ENCODE measurements at regions not wholly inside any gene's neighbourhood (a gene's known extent, or its start where the extent isn't known, plus 50 kb on each side); places are given as distances from the start of the nearest gene placed in this dataset.

GRCh38 chr21:15401331-15401730 lies 328.5 kb upstream of the USP25 start:
- no peak for DNase-seq

- DNase-seq = no peak
Measured at GRCh38 chr21:15405214-15405613, 324.6 kb upstream of the USP25 start.

GRCh38 chr21:15406791-15407190 lies 323.0 kb upstream of the USP25 start:
- no peak for DNase-seq

- DNase-seq = no peak
Measured at GRCh38 chr21:15407585-15407984, 322.2 kb upstream of the USP25 start.

GRCh38 chr21:15408089-15408488 lies 321.7 kb upstream of the USP25 start:
- no peak for DNase-seq

GRCh38 chr21:15409031-15409430 lies 320.8 kb upstream of the USP25 start:
- no peak for DNase-seq

- DNase-seq = no peak
Measured at GRCh38 chr21:15410853-15411252, 318.9 kb upstream of the USP25 start.

GRCh38 chr21:15414057-15414456 lies 315.7 kb upstream of the USP25 start:
- no peak for DNase-seq

- no peak for DNase-seq
Measured at GRCh38 chr21:15415541-15416261, 314.1 kb upstream of the USP25 start.

- no peak for DNase-seq
Measured at GRCh38 chr21:15421441-15421881, 308.3 kb upstream of the USP25 start.

- DNase-seq = no peak
Measured at GRCh38 chr21:15421947-15422346, 307.8 kb upstream of the USP25 start.

GRCh38 chr21:15422783-15423182 lies 307.0 kb upstream of the USP25 start:
- no peak for DNase-seq

GRCh38 chr21:15423676-15424445 lies 305.9 kb upstream of the USP25 start:
- DNase-seq = no peak

- no peak for DNase-seq
Measured at GRCh38 chr21:15425049-15425448, 304.7 kb upstream of the USP25 start.

- DNase-seq = no peak
Measured at GRCh38 chr21:15430023-15430422, 299.8 kb upstream of the USP25 start.

GRCh38 chr21:15430577-15430976 lies 299.2 kb upstream of the USP25 start:
- no peak for DNase-seq

- no peak for DNase-seq
Measured at GRCh38 chr21:15431053-15431452, 298.7 kb upstream of the USP25 start.

- DNase-seq = no peak
Measured at GRCh38 chr21:15433091-15433490, 296.7 kb upstream of the USP25 start.

GRCh38 chr21:15434163-15434905 lies 295.4 kb upstream of the USP25 start:
- DNase-seq = no peak

- DNase-seq = no peak
Measured at GRCh38 chr21:15436031-15436430, 293.8 kb upstream of the USP25 start.

- DNase-seq = no peak
Measured at GRCh38 chr21:15437883-15438282, 291.9 kb upstream of the USP25 start.

GRCh38 chr21:15439726-15440125 lies 290.1 kb upstream of the USP25 start:
- DNase-seq = no peak

- DNase-seq = no peak
Measured at GRCh38 chr21:15441060-15441493, 288.7 kb upstream of the USP25 start.

- no peak for DNase-seq
Measured at GRCh38 chr21:15441992-15442391, 287.8 kb upstream of the USP25 start.
